GM19238 (cell line): ENCODE measurements at regions not wholly inside any gene's neighbourhood (a gene's known extent, or its start where the extent isn't known, plus 50 kb on each side); places are given as distances from the start of the nearest gene placed in this dataset.

Experiments
- DNase-seq: peaks from one replicate; pipeline ENCODE4 v3.0.0; 2011; ENCODE audit warnings: low spot score; ENCODE audit not compliant: insufficient read length

DNA sequence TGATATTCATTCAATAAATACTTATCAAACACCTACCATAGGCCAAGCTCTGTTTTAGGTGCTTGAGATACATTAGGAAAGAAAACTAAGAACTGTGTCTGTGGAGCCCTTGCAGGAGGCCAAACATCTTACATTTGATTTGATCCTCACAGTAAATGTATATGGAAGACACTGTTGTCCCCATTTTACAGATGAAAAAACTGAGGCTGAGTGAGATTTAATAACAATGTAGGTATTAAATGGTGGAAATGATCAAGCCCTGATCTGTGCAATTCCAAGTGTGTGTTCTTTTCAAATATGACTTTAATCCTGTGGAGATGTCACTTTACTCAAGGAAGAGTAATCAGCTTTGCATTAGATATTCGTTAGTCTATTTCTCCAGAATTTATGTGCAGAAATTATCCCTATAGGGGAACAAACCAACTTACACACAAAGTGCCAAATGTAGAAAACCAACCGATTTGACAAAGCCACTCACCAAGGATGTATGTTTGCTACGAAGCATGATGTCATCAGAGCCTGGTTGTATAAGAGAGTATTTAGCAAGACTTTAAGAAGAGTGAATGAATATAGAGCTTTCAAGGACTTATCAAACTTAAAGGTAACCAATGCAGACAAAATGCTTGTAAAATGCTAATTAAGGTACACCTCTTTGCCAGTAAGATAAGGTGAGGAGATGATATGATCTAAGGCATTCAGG is 153.9 kb upstream of the NFIB start:
- DNase-seq, result no peak

GRCh38 chr9:14466828-14467227 is 152.9 kb upstream of the NFIB start:
- DNase-seq, result no peak

DNA sequence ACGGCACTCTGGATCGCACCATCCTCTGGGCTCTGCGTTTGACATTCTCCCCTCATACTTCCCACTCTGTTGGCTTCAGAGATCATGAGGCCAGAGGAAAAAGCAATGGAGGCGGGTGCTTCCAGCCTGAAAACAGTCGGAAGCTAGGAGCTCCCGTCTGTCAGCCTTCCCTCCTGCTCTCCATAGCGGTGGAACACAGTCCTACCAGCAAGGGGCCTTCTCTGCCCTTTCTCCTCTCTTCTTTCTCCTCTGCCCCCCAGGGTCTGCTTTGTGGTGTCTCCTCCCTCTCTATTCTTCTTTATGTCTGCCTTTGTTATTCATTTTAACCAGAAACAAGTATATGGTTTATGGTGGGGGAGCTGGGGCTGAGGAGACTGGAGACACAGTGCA is 152.5 kb upstream of the NFIB start:
- no peak for DNase-seq

- DNase-seq, result no peak
These were observed 149.0 kb upstream of the NFIB start for GRCh38 chr9:14462950-14463349.

GRCh38 chr9:14455243-14455642 is 141.3 kb upstream of the NFIB start:
- no peak for DNase-seq

DNA sequence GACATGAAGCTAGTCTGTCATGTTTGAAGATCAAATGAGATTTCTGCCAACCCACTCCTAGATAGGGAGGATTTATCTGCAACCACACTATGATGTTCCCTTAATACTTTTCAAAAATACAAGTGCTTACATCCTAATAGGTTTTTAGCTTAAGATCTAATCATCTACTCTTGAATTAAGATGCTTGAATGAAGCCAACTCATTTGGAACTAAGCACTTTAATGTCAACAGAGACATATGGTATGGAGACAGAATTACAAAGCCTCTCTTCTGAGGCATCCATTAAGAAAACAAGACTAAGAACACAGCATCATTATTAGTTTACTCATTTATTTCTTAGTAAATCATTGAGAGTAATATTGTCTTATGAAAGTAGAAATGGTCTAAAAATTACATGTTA is 139.3 kb upstream of the NFIB start:
- no peak for DNase-seq

GRCh38 chr9:14452539-14452938 is 138.6 kb upstream of the NFIB start:
- no peak for DNase-seq

DNA sequence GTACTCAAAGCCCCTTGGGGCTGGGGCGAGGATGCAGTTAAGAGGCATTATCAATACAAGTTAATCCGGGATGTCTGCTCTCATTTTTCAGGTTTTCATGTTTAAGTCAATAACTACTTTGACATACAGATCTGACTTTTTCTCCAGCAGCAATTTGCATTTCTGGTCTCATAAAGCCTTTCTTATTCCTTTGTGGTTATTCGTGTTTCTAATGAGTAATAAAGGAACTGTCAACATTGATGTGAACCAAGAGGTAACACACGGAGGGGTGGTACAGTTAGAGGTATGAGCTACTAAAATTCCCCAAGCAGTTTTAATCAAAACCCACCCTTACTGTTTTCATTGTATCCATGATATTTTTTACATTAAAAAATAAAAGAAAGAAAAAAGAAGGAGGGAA is 138.0 kb upstream of the NFIB start:
- DNase-seq, result no peak

DNA sequence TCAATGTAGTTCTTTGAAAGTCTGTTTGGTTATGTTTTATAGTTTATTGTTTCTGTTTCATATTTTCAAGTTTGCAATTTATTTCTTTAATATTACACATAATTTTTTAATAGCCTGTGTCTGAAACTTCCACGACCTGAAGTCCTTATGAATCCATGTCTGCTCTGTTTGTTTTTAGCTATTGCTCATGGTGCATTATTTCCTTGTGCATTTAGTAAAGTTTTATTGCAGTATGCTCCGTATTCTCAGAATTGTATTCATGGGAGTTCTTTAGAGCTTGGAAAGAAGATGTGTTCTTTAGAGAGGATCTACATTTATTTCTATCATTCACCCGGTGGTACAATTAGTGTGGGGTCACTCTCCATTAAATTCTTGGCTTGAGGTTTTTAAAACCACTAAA is 133.2 kb upstream of the NFIB start:
- no peak for DNase-seq

DNA sequence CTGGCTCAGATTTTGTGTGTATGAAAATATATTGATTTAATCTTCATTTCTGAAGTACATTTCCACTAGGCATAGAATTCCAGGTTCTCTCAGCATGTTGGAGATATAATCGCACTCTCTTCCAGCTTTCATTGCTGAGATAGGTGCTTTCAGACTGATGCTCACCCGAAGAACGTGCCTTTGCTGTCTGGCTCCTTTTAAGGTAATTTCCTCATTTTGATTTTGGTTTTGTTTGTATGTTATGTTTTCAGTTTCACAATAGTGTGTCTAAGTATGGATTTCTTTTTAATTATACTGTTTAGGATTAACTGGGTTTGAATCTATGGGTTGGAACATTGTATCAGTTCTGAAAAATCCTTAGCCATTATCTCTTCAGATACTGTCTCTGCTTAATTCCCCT is 132.0 kb upstream of the NFIB start:
- no peak for DNase-seq

GRCh38 chr9:14442956-14443355 is 129.0 kb upstream of the NFIB start:
- no peak for DNase-seq

GRCh38 chr9:14441976-14442651 is 128.2 kb upstream of the NFIB start:
- no peak for DNase-seq

DNA sequence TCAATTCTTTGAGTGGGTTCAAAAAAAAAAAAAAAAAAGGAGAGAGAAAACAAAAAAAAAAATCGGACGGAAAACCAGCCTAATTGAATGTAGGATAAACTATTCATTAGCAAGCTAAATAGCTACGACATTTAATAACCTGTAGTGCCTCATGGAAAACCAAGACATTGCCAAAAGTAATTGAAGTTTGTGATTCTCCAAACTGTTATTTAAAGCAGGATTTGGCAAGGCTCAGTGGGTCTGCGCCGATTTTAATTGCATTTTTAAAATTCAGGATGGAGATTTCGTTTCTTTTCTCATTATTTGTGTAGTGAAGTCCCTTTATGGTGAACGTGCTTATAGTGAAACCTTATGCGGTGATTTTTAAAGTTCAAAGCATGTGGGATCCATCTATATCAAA is 127.2 kb upstream of the NFIB start:
- no peak for DNase-seq

GRCh38 chr9:14440062-14440461 is 126.1 kb upstream of the NFIB start:
- no peak for DNase-seq

- no peak for DNase-seq
These were observed 125.6 kb upstream of the NFIB start for GRCh38 chr9:14439555-14439954.

GRCh38 chr9:14438232-14439021 is 124.5 kb upstream of the NFIB start:
- DNase-seq, result no peak

- no peak for DNase-seq
These were observed 123.7 kb upstream of the NFIB start for GRCh38 chr9:14437354-14438231.

- no peak for DNase-seq
These were observed 121.9 kb upstream of the NFIB start for GRCh38 chr9:14435871-14436270.

- no peak for DNase-seq
These were observed 121.2 kb upstream of the NFIB start for GRCh38 chr9:14434971-14435718.

DNA sequence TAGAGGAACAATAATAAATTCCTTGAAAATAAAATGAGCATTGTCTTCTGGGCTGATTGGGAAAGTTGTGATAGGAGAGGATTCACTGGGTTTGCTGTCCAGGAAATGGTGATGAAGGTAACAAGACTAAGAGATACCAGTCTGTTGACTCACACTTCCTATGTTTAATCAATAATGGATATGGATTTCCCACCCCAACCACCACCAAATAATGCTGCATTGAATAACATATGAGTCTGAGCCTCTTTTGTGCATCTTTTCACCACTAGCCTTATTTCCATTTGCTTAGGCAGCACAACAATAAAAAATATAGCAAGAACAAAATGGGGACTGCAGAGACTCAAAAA is 120.2 kb upstream of the NFIB start:
- DNase-seq, result no peak
